ENCODE measurements at regions not wholly inside any gene's neighbourhood (a gene's known extent, or its start where the extent isn't known, plus 50 kb on each side); places are given as distances from the start of the nearest gene placed in this dataset.
"Not testable (repeated sequence)": the region's sequence is repeated elsewhere in the genome, so short reads cannot be mapped to it uniquely, and the experiment has no call there.

GRCh38 chr6:48994811-48995210 lies 468.2 kb downstream of the MMUT start:
- no peak for DNase-seq (ENCODE audit: low read depth)

- DNase-seq (ENCODE audit: low read depth), result peak; percentile 72
These were observed 472.3 kb downstream of the MMUT start for GRCh38 chr6:48990739-48991138.

- no peak for DNase-seq (ENCODE audit: low read depth)
These were observed 476.2 kb downstream of the MMUT start for GRCh38 chr6:48986845-48987244.

GRCh38 chr6:48986105-48986504 lies 476.9 kb downstream of the MMUT start:
- no peak for DNase-seq (ENCODE audit: low read depth)

GRCh38 chr6:48985025-48985424 lies 478.0 kb downstream of the MMUT start:
- DNase-seq (ENCODE audit: low read depth), result peak; percentile 44

GRCh38 chr6:48983968-48984367 lies 479.1 kb downstream of the MMUT start:
- not testable (repeated sequence) for DNase-seq (ENCODE audit: low read depth)

- no peak for DNase-seq (ENCODE audit: low read depth)
These were observed 479.7 kb downstream of the MMUT start for GRCh38 chr6:48983377-48983776.

- no peak for DNase-seq (ENCODE audit: low read depth)
These were observed 483.2 kb downstream of the MMUT start for GRCh38 chr6:48979806-48980205.

GRCh38 chr6:48979085-48979484 lies 484.0 kb downstream of the MMUT start:
- DNase-seq (ENCODE audit: low read depth), result no peak

GRCh38 chr6:48978016-48978415 lies 485.0 kb downstream of the MMUT start:
- peak; percentile 39 for DNase-seq (ENCODE audit: low read depth)

GRCh38 chr6:48977573-48977972 lies 485.5 kb downstream of the MMUT start:
- DNase-seq (ENCODE audit: low read depth), result no peak

- no peak for DNase-seq (ENCODE audit: low read depth)
These were observed 489.6 kb downstream of the MMUT start for GRCh38 chr6:48973491-48973890.

- DNase-seq (ENCODE audit: low read depth), result no peak
These were observed 501.2 kb downstream of the MMUT start for GRCh38 chr6:48961781-48962415.

GRCh38 chr6:48959251-48960060 lies 503.6 kb downstream of the MMUT start:
- no peak for DNase-seq (ENCODE audit: low read depth)

- no peak for DNase-seq (ENCODE audit: low read depth)
These were observed 505.3 kb downstream of the MMUT start for GRCh38 chr6:48957781-48958180.

GRCh38 chr6:48951917-48952316 lies 511.1 kb downstream of the MMUT start:
- DNase-seq (ENCODE audit: low read depth), result no peak

- peak; percentile 43 for DNase-seq (ENCODE audit: low read depth)
These were observed 518.8 kb downstream of the MMUT start for GRCh38 chr6:48944276-48944675.

GRCh38 chr6:48933136-48933535 lies 529.9 kb downstream of the MMUT start:
- no peak for DNase-seq (ENCODE audit: low read depth)

- DNase-seq (ENCODE audit: low read depth), result no peak
These were observed 534.1 kb downstream of the MMUT start for GRCh38 chr6:48928937-48929336.

GRCh38 chr6:48922837-48923236 lies 540.2 kb downstream of the MMUT start:
- DNase-seq (ENCODE audit: low read depth), result no peak

- no peak for DNase-seq (ENCODE audit: low read depth)
These were observed 543.5 kb downstream of the MMUT start for GRCh38 chr6:48919555-48919954.

- DNase-seq (ENCODE audit: low read depth), result no peak
These were observed 545.8 kb downstream of the MMUT start for GRCh38 chr6:48917233-48917632.

- DNase-seq (ENCODE audit: low read depth), result no peak
These were observed 546.4 kb downstream of the MMUT start for GRCh38 chr6:48916607-48917006.

Measured in M059J (cell line).